HCT116 (cell line): ENCODE measurements at regions not wholly inside any gene's neighbourhood (a gene's known extent, or its start where the extent isn't known, plus 50 kb on each side); places are given as distances from the start of the nearest gene placed in this dataset.

Experiments
- ATAC-seq: fragments of 200-7000 bp; cut with Tn5 transposase; 2 replicates; pipeline ENCODE4 v1.9.1; 2020; ENCODE audit warnings: mild to moderate bottlenecking, moderate library complexity
- BruUV-seq: library from RNA; stranded (reverse); fragments of 400-500 nt; replicated peaks from 2 replicates; lab custom pipeline; 2021; lab: Mats Ljungman, UMichigan
- CTCF ChIA-PET: fragments of 300-600 bp; sonication (Branson Sonifier 250); formaldehyde crosslinking; loops from one replicate; lab custom pipeline; 2021; ENCODE audit warnings: antibody characterized with exemption; lab: Charles Lee
- POLR2A ChIA-PET: fragments of 300-600, 350-600 bp; sonication (Branson Sonifier 250); formaldehyde crosslinking; loops from one replicate; lab custom pipeline; 2021; ENCODE audit warnings: antibody characterized with exemption; lab: Charles Lee
- RAD21 ChIA-PET, 2 experiments: fragments of 300-600 bp; sonication (Branson Sonifier 250); formaldehyde crosslinking; loops; one replicate each; lab custom pipeline; 2023; ENCODE audit warnings: low total read pairs in 2 of 2; ENCODE audit not compliant: uncharacterized antibody in 2 of 2, unreplicated experiment in 2 of 2, low non-redundant PET in 1 of 2; lab: Charles Lee
- DNase-seq: peaks from one replicate; pipeline ENCODE4 v3.0.0-alpha.2; 2010; ENCODE audit warnings: low read depth, low spot score
- H2AFZ ChIP-seq: fragments of 200-600 bp; shearing (Covaris generic), sonication (generic); 2 replicates; pipeline ENCODE4 v1.6.1; 2017; ENCODE audit warnings: low read depth, mixed run types, mixed read lengths, antibody characterized with exemption, low read length; ENCODE audit not compliant: poor library complexity, severe bottlenecking
- H3K27ac ChIP-seq: 2 replicates; pipeline ENCODE4 v1.5.1; 2012; ENCODE audit warnings: low read depth, low read length
- H3K27me3 ChIP-seq: fragments of 200-600 bp; sonication (generic); 2 replicates; pipeline ENCODE4 v1.6.1; 2016; ENCODE audit warnings: mixed run types, low read length, mixed read lengths; ENCODE audit not compliant: insufficient read depth
- H3K36me3 ChIP-seq, 2 experiments: fragments of 200-500 bp in 1 of 2; fragments of 200-600 bp in 1 of 2; sonication (Bioruptor generic) in 1 of 2; sonication (generic) in 1 of 2; 2 replicates each; pipeline versions ENCODE4 v1.5.1 to v1.6.1; 2014 to 2016; ENCODE audit warnings: low read length in 2 of 2, inconsistent platforms in 1 of 2, mixed read lengths in 1 of 2, mixed run types in 1 of 2; ENCODE audit not compliant: insufficient read depth in 2 of 2, control insufficient read depth in 1 of 2
- H3K4me1 ChIP-seq, 2 experiments: fragments of 200-600 bp in 1 of 2; sonication (generic) in 1 of 2; 2 replicates each; pipeline versions ENCODE4 v1.5.1 to v1.6.1; 2012 to 2017; ENCODE audit warnings: low read length in 2 of 2, inconsistent platforms in 1 of 2, mild to moderate bottlenecking in 1 of 2, mixed read lengths in 1 of 2, mixed run types in 1 of 2, moderate library complexity in 1 of 2; ENCODE audit not compliant: insufficient read depth in 2 of 2, control insufficient read depth in 1 of 2
- H3K4me2 ChIP-seq: fragments of 200-600 bp; sonication (generic); 2 replicates; pipeline ENCODE4 v1.6.1; 2017; ENCODE audit warnings: mixed run types, low read length, mixed read lengths
- H3K4me3 ChIP-seq, 2 experiments: fragments of 200-600 bp in 1 of 2; sonication (generic) in 1 of 2; replicated peaks in 1 of 2; 2 replicates each; pipeline ENCODE4 v1.5.1; 2011 to 2016; ENCODE audit warnings: low read length in 2 of 2, control low read depth in 1 of 2, low read depth in 1 of 2, mild to moderate bottlenecking in 1 of 2, mixed read lengths in 1 of 2, mixed run types in 1 of 2
- H3K79me2 ChIP-seq: fragments of 200-600 bp; sonication (generic); 2 replicates; pipeline ENCODE4 v1.6.1; 2017; ENCODE audit warnings: mild to moderate bottlenecking, mixed run types, low read length, moderate library complexity, mixed read lengths; ENCODE audit not compliant: insufficient read depth
- H3K9ac ChIP-seq: fragments of 200-600 bp; sonication (generic); 2 replicates; pipeline ENCODE4 v1.6.1; 2016; ENCODE audit warnings: low read length, mixed read lengths
- H3K9me2 ChIP-seq: fragments of 200-600 bp; sonication (generic), shearing (Covaris generic); 2 replicates; pipeline ENCODE4 v1.6.1; 2017; ENCODE audit warnings: mixed run types, mild to moderate bottlenecking, moderate library complexity; ENCODE audit not compliant: insufficient read depth
- H3K9me3 ChIP-seq, 2 experiments: fragments of 200-500 bp in 1 of 2; fragments of 200-600 bp in 1 of 2; sonication (Bioruptor generic) in 1 of 2; sonication (generic) in 1 of 2; 2 replicates each; pipeline ENCODE4 v1.6.1; 2014 to 2017; ENCODE audit warnings: low read length in 2 of 2, mixed read lengths in 2 of 2, inconsistent platforms in 1 of 2, low read depth in 1 of 2, mild to moderate bottlenecking in 1 of 2, mixed run types in 1 of 2, moderate library complexity in 1 of 2; ENCODE audit not compliant: control insufficient read depth in 1 of 2, insufficient read depth in 1 of 2
- H4K20me1 ChIP-seq: fragments of 200-600 bp; sonication (generic), shearing (Covaris generic); 2 replicates; pipeline ENCODE4 v1.6.1; 2017; ENCODE audit warnings: mixed run types, mild to moderate bottlenecking, moderate library complexity; ENCODE audit not compliant: insufficient read depth
- ATF3 ChIP-seq: IDR thresholded peaks from 2 replicates; pipeline ENCODE4 v1.6.1; 2012
- CEBPB ChIP-seq: IDR thresholded peaks from 2 replicates; pipeline ENCODE4 v1.6.1; 2012; ENCODE audit warnings: low read depth
- CTCF ChIP-seq, 3 experiments: fragments of 200-600 bp in 1 of 3; sonication (generic) in 1 of 3; IDR thresholded peaks in 2 of 3; conservative IDR thresholded peaks in 1 of 3; 2 replicates each; pipeline ENCODE4 v1.5.1; 2012 to 2017; ENCODE audit warnings: low read depth in 2 of 3, low read length in 2 of 3, antibody characterized with exemption in 1 of 3, borderline replicate concordance in 1 of 3, control low read depth in 1 of 3, mild to moderate bottlenecking in 1 of 3, mixed read lengths in 1 of 3, mixed run types in 1 of 3, moderate library complexity in 1 of 3; ENCODE audit not compliant: insufficient read depth in 1 of 3
- EGR1 ChIP-seq: IDR thresholded peaks from 2 replicates; pipeline ENCODE4 v1.6.1; 2012; ENCODE audit warnings: low read depth
- ELF1 ChIP-seq: IDR thresholded peaks from 2 replicates; pipeline ENCODE4 v1.6.1; 2012; ENCODE audit warnings: low read depth, borderline replicate concordance
- EZH2phosphoT487 ChIP-seq: fragments of 200-600 bp; IDR thresholded peaks from 2 replicates; pipeline ENCODE4 v1.6.1; 2018; ENCODE audit warnings: antibody characterized with exemption, borderline replicate concordance
- FOSL1 ChIP-seq: IDR thresholded peaks from 2 replicates; pipeline ENCODE4 v1.6.1; 2012; ENCODE audit warnings: low read depth
- POLR2A ChIP-seq: IDR thresholded peaks from 2 replicates; pipeline ENCODE4 v1.7.0; 2011; ENCODE audit warnings: borderline replicate concordance; ENCODE audit not compliant: insufficient read depth, insufficient read length; ENCODE audit errors: extremely low read depth
- RAD21 ChIP-seq: IDR thresholded peaks from 2 replicates; pipeline ENCODE4 v1.6.1; 2012; ENCODE audit warnings: low read depth, mild to moderate bottlenecking
- SIN3A ChIP-seq: IDR thresholded peaks from 2 replicates; pipeline ENCODE4 v1.6.1; 2012; ENCODE audit warnings: low read depth
- SP1 ChIP-seq: IDR thresholded peaks from 2 replicates; pipeline ENCODE4 v1.6.1; 2012; ENCODE audit warnings: low read depth
- SRF ChIP-seq: IDR thresholded peaks from 2 replicates; pipeline ENCODE4 v1.6.1; 2012; ENCODE audit warnings: low read depth
- TCF7L2 ChIP-seq: IDR thresholded peaks from 2 replicates; pipeline ENCODE4 v1.7.0; 2011; ENCODE audit warnings: borderline replicate concordance, inconsistent platforms; ENCODE audit not compliant: insufficient read depth, insufficient read length; ENCODE audit errors: extremely low read depth
- YY1 ChIP-seq: IDR thresholded peaks from 2 replicates; pipeline ENCODE4 v1.6.1; 2011; ENCODE audit warnings: low read length, low read depth, moderate library complexity, mild to moderate bottlenecking; ENCODE audit not compliant: insufficient replicate concordance; ENCODE audit errors: extremely low read depth
- ZFX ChIP-seq: fragments of 450-650 bp; IDR thresholded peaks from 2 replicates; pipeline ENCODE4 v1.6.1; 2017
- ZNF274 ChIP-seq: fragments of 200-500 bp; sonication (Bioruptor generic); IDR thresholded peaks from 2 replicates; pipeline ENCODE4 v1.6.1; 2014; ENCODE audit warnings: mild to moderate bottlenecking, low read depth, low read length, inconsistent platforms
- intact Hi-C: fragments of 100-400 bp; cut with micrococcal nuclease; formaldehyde crosslinking; loops from 2 replicates; pipeline ENCODE4 v1.10.0; 2022

- H3K27ac ChIP-seq: no peak overlapping the region
- no peak for ATAC-seq
- no peaks in the 10 kb centered on the region for H3K9me2 ChIP-seq
- no peak for DNase-seq
- no peaks in the 10 kb centered on the region for H3K36me3 ChIP-seq
- no peak for TF ChIP-seq ATF3
- no peak for TF ChIP-seq SIN3A
- TF ChIP-seq ZNF274: no peak
- no peak for TF ChIP-seq SP1
- no peak for TF ChIP-seq ZFX
- no peak for TF ChIP-seq RAD21
- no peak for TF ChIP-seq CEBPB
- no peak for TF ChIP-seq FOSL1
- TF ChIP-seq TCF7L2: no peak
- TF ChIP-seq CTCF (IDR thresholded peaks at IDR 0.05 in 2 of 3, conservative IDR thresholded peaks at IDR 0.05 in 1 of 3; ENCODE audit: borderline replicate concordance in 1 of 3, insufficient read depth in 1 of 3, low read depth in 2 of 3, low read length in 2 of 3): no peak
- no peak for TF ChIP-seq YY1
- no peak for TF ChIP-seq SRF
- TF ChIP-seq POLR2A: no peak
- TF ChIP-seq EZH2phosphoT487: no peak
- TF ChIP-seq EGR1: no peak
- no peak for TF ChIP-seq ELF1
- H3K27me3 ChIP-seq: no peaks in the 10 kb centered on the region
- intact Hi-C loops: no loop called here
- CTCF ChIA-PET: no interaction called here
- RAD21 ChIA-PET: no interaction called here
- no peaks in the 10 kb centered on the region for H3K4me1 ChIP-seq
- H3K4me2 ChIP-seq: no peak overlapping the region
- no peak overlapping the region for H3K9ac ChIP-seq
- no TSS peak for BruUV-seq
- POLR2A ChIA-PET: no interaction called here
- no peaks in the 10 kb centered on the region for H4K20me1 ChIP-seq
- no peaks in the 10 kb centered on the region for H3K79me2 ChIP-seq
- H2AFZ ChIP-seq: no peak overlapping the region
- H3K9me3 ChIP-seq: no peaks in the 10 kb centered on the region
- no peak overlapping the region for H3K4me3 ChIP-seq
These were observed 101.0 kb downstream of the HSPH1 start for GRCh38 chr13:31060655-31061054.
